Raji (cell line): ENCODE measurements at regions not wholly inside any gene's neighbourhood (a gene's known extent, or its start where the extent isn't known, plus 50 kb on each side); places are given as distances from the start of the nearest gene placed in this dataset.

Source experiments
- POLR2A ChIP-seq: IDR thresholded peaks from 2 replicates; pipeline ENCODE4 v1.6.1; 2011; ENCODE audit warnings: low read depth, low read length, control low read depth; ENCODE audit not compliant: insufficient read depth

GRCh38 chrX:9302381-9302780 lies 162.5 kb upstream of the TBL1X start:
- TF ChIP-seq POLR2A: no peak

GRCh38 chrX:9308426-9308825 lies 156.4 kb upstream of the TBL1X start:
- no peak for TF ChIP-seq POLR2A

- no peak for TF ChIP-seq POLR2A
Measured at GRCh38 chrX:9310616-9311015, 154.2 kb upstream of the TBL1X start.

GRCh38 chrX:9311421-9312160 lies 153.3 kb upstream of the TBL1X start:
- TF ChIP-seq POLR2A: no peak

GRCh38 chrX:9312922-9313867 lies 151.7 kb upstream of the TBL1X start:
- TF ChIP-seq POLR2A: no peak

- TF ChIP-seq POLR2A: no peak
Measured at GRCh38 chrX:9315086-9315485, 149.8 kb upstream of the TBL1X start.

GRCh38 chrX:9316096-9316495 lies 148.8 kb upstream of the TBL1X start:
- TF ChIP-seq POLR2A: no peak

- TF ChIP-seq POLR2A: no peak
Measured at GRCh38 chrX:9317176-9317575, 147.7 kb upstream of the TBL1X start.

- TF ChIP-seq POLR2A: no peak
Measured at GRCh38 chrX:9318213-9318612, 146.6 kb upstream of the TBL1X start.

- TF ChIP-seq POLR2A: no peak
Measured at GRCh38 chrX:9318766-9319165, 146.1 kb upstream of the TBL1X start.

GRCh38 chrX:9320940-9321339 lies 143.9 kb upstream of the TBL1X start:
- no peak for TF ChIP-seq POLR2A

- no peak for TF ChIP-seq POLR2A
Measured at GRCh38 chrX:9324676-9325075, 140.2 kb upstream of the TBL1X start.

GRCh38 chrX:9326369-9326768 lies 138.5 kb upstream of the TBL1X start:
- TF ChIP-seq POLR2A: no peak

- no peak for TF ChIP-seq POLR2A
Measured at GRCh38 chrX:9327086-9327746, 137.6 kb upstream of the TBL1X start.

GRCh38 chrX:9327747-9328145 lies 137.1 kb upstream of the TBL1X start:
- TF ChIP-seq POLR2A: no peak
